ENCODE measurements at regions not wholly inside any gene's neighbourhood (a gene's known extent, or its start where the extent isn't known, plus 50 kb on each side); places are given as distances from the start of the nearest gene placed in this dataset.

DNA sequence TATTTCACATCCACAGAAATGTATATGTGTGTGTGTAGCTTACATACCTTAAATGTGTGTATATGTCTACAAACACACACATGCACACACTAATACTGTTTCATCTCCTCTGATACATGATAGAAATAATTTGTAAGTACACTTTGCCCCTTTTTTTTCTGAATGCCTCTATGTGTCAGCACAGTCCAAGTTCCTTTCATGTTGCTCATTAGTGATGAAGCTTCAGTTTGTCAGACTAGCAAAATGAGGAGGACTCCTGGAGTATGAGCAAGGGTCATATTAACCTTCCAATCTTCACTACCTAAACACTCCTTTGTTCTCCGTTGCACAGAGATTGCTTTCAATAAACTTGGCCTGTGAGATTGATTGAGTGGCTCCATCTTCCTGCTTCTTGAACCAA is 935.4 kb downstream of the MRPL39 start:
- H3K79me2 ChIP-seq (ENCODE audit: insufficient read depth, low read depth): no peaks in the 10 kb centered on the region
- H3K4me1 ChIP-seq (ENCODE audit: low read depth, poor library complexity, severe bottlenecking): no peaks in the 10 kb centered on the region
- no peak overlapping the region for H2AFZ ChIP-seq (ENCODE audit: low read depth)
- no peak overlapping the region for H3K27ac ChIP-seq
- no peak overlapping the region for H3K9ac ChIP-seq
- no peaks in the 10 kb centered on the region for H3K27me3 ChIP-seq (ENCODE audit: insufficient read depth, low read depth)
- H3K4me2 ChIP-seq: no peak overlapping the region
- TF ChIP-seq, protein P1, sequence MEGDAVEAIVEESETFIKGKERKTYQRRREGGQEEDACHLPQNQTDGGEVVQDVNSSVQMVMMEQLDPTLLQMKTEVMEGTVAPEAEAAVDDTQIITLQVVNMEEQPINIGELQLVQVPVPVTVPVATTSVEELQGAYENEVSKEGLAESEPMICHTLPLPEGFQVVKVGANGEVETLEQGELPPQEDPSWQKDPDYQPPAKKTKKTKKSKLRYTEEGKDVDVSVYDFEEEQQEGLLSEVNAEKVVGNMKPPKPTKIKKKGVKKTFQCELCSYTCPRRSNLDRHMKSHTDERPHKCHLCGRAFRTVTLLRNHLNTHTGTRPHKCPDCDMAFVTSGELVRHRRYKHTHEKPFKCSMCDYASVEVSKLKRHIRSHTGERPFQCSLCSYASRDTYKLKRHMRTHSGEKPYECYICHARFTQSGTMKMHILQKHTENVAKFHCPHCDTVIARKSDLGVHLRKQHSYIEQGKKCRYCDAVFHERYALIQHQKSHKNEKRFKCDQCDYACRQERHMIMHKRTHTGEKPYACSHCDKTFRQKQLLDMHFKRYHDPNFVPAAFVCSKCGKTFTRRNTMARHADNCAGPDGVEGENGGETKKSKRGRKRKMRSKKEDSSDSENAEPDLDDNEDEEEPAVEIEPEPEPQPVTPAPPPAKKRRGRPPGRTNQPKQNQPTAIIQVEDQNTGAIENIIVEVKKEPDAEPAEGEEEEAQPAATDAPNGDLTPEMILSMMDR (conservative IDR thresholded peaks at IDR 0.05; ENCODE audit: low read depth, low read length): no peak
- H3K4me3 ChIP-seq (IDR thresholded peaks at IDR 0.05; ENCODE audit: insufficient read depth, low read depth, low read length): no peak overlapping the region
- H4K20me1 ChIP-seq (ENCODE audit: insufficient read depth): no peaks in the 10 kb centered on the region
- no peaks in the 10 kb centered on the region for H3K36me3 ChIP-seq (ENCODE audit: insufficient read depth)

DNA sequence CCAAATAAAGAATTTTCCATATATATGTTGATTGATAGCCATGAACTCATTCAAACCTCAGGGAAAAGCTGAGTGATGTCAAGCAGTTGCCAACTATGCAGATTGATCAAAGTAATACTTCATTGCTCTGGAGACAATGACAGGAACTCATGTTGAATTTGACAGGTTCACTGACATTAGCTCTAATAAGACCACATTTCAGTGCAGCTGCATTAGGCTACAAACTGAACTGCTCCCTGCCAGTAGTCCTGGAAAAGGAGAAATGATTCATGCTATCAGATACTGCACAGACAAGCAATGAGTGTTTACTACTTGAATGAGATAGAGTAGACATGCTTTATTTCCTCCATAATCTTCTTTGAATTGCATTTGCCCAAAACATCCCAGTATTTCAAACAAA is 948.4 kb downstream of the MRPL39 start:
- no peaks in the 10 kb centered on the region for H3K27me3 ChIP-seq (ENCODE audit: insufficient read depth, low read depth)
- H3K9ac ChIP-seq: no peak overlapping the region
- no peak overlapping the region for H3K27ac ChIP-seq
- no peaks in the 10 kb centered on the region for H4K20me1 ChIP-seq (ENCODE audit: insufficient read depth)
- no peak overlapping the region for H3K4me2 ChIP-seq
- no peak overlapping the region for H3K4me3 ChIP-seq (IDR thresholded peaks at IDR 0.05; ENCODE audit: insufficient read depth, low read depth, low read length)
- no peaks in the 10 kb centered on the region for H3K79me2 ChIP-seq (ENCODE audit: insufficient read depth, low read depth)
- TF ChIP-seq, protein P1 (conservative IDR thresholded peaks at IDR 0.05; ENCODE audit: low read depth, low read length): no peak
- no peaks in the 10 kb centered on the region for H3K36me3 ChIP-seq (ENCODE audit: insufficient read depth)
- H2AFZ ChIP-seq (ENCODE audit: low read depth): no peak overlapping the region
- H3K4me1 ChIP-seq (ENCODE audit: low read depth, poor library complexity, severe bottlenecking): no peaks in the 10 kb centered on the region

DNA sequence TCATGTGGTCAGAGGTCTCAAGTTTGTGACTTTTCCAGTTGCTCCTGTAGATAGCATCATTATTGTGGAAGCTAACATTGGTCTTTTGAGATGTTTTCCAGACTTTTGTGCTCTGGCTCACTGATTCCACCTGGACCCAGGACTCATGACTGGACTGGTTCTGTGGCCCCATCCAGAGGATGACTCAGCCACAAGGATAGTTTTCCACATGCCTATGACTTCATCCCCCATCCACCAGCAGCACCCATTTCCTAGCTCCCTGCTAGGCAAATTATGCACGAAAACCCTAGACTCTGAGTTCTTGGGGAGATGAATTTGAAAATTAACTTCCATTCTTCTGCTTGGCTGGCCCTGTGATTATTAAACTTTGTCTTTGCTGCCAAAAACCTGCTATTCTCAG is 949.3 kb downstream of the MRPL39 start:
- no peak overlapping the region for H3K9ac ChIP-seq
- H2AFZ ChIP-seq (ENCODE audit: low read depth): no peak overlapping the region
- no peaks in the 10 kb centered on the region for H4K20me1 ChIP-seq (ENCODE audit: insufficient read depth)
- no peaks in the 10 kb centered on the region for H3K27me3 ChIP-seq (ENCODE audit: insufficient read depth, low read depth)
- TF ChIP-seq, protein P1 (conservative IDR thresholded peaks at IDR 0.05; ENCODE audit: low read depth, low read length): no peak
- H3K4me3 ChIP-seq (IDR thresholded peaks at IDR 0.05; ENCODE audit: insufficient read depth, low read depth, low read length): no peak overlapping the region
- no peaks in the 10 kb centered on the region for H3K36me3 ChIP-seq (ENCODE audit: insufficient read depth)
- H3K4me1 ChIP-seq (ENCODE audit: low read depth, poor library complexity, severe bottlenecking): no peaks in the 10 kb centered on the region
- no peak overlapping the region for H3K4me2 ChIP-seq
- no peak overlapping the region for H3K27ac ChIP-seq
- no peaks in the 10 kb centered on the region for H3K79me2 ChIP-seq (ENCODE audit: insufficient read depth, low read depth)

DNA sequence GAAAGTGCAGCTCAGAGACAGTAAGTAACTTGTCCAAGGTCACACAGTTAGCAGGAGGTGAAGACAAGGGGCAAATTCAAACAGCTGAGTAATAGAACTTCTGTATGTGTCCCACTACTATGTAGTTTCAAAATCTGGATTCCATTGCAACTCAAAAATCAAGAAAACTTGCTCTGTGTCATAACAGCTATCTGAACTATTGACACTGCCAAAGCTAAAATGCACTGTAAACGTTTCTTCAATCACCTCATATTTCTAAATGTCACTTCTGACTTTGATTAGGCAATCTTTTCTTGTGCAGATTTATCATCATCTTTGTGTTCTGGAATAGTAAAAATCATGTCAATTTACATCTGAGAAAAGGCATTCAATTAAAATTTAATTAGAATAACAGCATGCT is 957.6 kb downstream of the MRPL39 start:
- no peaks in the 10 kb centered on the region for H4K20me1 ChIP-seq (ENCODE audit: insufficient read depth)
- TF ChIP-seq, protein P1 (conservative IDR thresholded peaks at IDR 0.05; ENCODE audit: low read depth, low read length): no peak
- H3K27me3 ChIP-seq (ENCODE audit: insufficient read depth, low read depth): no peaks in the 10 kb centered on the region
- no peaks in the 10 kb centered on the region for H3K79me2 ChIP-seq (ENCODE audit: insufficient read depth, low read depth)
- H3K27ac ChIP-seq: no peak overlapping the region
- no peak overlapping the region for H3K4me3 ChIP-seq (IDR thresholded peaks at IDR 0.05; ENCODE audit: insufficient read depth, low read depth, low read length)
- H3K9ac ChIP-seq: no peak overlapping the region
- no peak overlapping the region for H3K4me2 ChIP-seq
- H2AFZ ChIP-seq (ENCODE audit: low read depth): no peak overlapping the region
- H3K36me3 ChIP-seq (ENCODE audit: insufficient read depth): no peaks in the 10 kb centered on the region
- H3K4me1 ChIP-seq (ENCODE audit: low read depth, poor library complexity, severe bottlenecking): no peaks in the 10 kb centered on the region

DNA sequence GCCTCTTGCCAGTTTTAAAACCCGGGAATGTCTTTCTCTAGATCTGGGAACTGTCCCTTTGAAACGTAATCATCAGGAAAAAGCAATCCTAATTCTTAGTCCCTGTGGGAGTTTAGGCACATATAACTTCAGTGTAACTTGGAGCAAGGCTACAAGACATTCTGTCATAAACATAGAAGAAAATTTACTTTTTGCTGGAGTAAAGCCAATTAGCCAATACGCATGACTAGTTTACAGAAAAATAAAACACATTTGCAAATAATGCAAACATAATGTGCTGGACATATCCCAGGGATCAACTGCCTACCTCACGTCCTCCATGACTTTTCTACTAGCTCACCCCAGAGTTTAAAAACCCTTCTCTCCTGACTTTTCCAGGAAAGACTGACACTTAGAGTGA is 970.6 kb downstream of the MRPL39 start:
- Histone ChIP-seq H3K4me2 (no peak overlapping the region), H4K20me1 (ENCODE audit: insufficient read depth) (no peaks in the 10 kb centered on the region), H3K4me3 (IDR thresholded peaks at IDR 0.05; ENCODE audit: insufficient read depth, low read depth, low read length) (no peak overlapping the region), H3K79me2 (ENCODE audit: insufficient read depth, low read depth) (no peaks in the 10 kb centered on the region), H3K36me3 (ENCODE audit: insufficient read depth) (no peaks in the 10 kb centered on the region), H2AFZ (ENCODE audit: low read depth) (no peak overlapping the region), H3K27ac (no peak overlapping the region), H3K9ac (no peak overlapping the region), H3K4me1 (ENCODE audit: low read depth, poor library complexity, severe bottlenecking) (no peaks in the 10 kb centered on the region), H3K27me3 (ENCODE audit: insufficient read depth, low read depth) (no peaks in the 10 kb centered on the region)
- TF ChIP-seq, protein P1 (conservative IDR thresholded peaks at IDR 0.05; ENCODE audit: low read depth, low read length): no peak
